Heart left ventricle (tissue), 16 donors: ENCODE measurements at regions not wholly inside any gene's neighbourhood (a gene's known extent, or its start where the extent isn't known, plus 50 kb on each side); places are given as distances from the start of the nearest gene placed in this dataset.
A peak's percentile ranks its signal among the peaks of the same experiment; 100 is the strongest.

Experiments
- ATAC-seq, 4 donors: fragments of 200-7000 bp; cut with Tn5 transposase; one replicate each; pipeline ENCODE4 v1.9.1; 2020 to 2022; ENCODE audit warnings: moderate library complexity in 4 of 4, mild to moderate bottlenecking in 3 of 4, moderate number of reproducible peaks in 1 of 4
- DNase-seq, 5 donors: peaks; one replicate each; pipeline ENCODE4 v3.0.0-alpha.2; 2020
- H3K27ac ChIP-seq, 12 donors: fragments of 200-600 bp; sonication (generic) in 4 of 12; one replicate each; pipeline versions ENCODE4 v1.5.0 to v1.8.0; 2016 to 2022; ENCODE audit warnings: mild to moderate bottlenecking in 2 of 12
- H3K27me3 ChIP-seq, 9 donors: fragments of 200-600 bp; sonication (generic) in 2 of 9; one replicate each; pipeline versions ENCODE4 v1.5.1 to v1.8.0; 2016 to 2022; ENCODE audit warnings: mild to moderate bottlenecking in 3 of 9
- H3K36me3 ChIP-seq, 9 donors: fragments of 200-600 bp; sonication (generic) in 2 of 9; one replicate each; pipeline versions ENCODE4 v1.5.0 to v1.8.0; 2018 to 2022; ENCODE audit warnings: mild to moderate bottlenecking in 2 of 9
- H3K4me1 ChIP-seq, 12 donors: fragments of 200-600 bp; sonication (generic) in 4 of 12; one replicate each; pipeline versions ENCODE4 v1.5.0 to v1.8.0; 2016 to 2022; ENCODE audit warnings: mild to moderate bottlenecking in 3 of 12
- H3K4me3 ChIP-seq, 12 donors: fragments of 200-600 bp; sonication (generic) in 4 of 12; one replicate each; pipeline versions ENCODE4 v1.5.0 to v1.8.0; 2017 to 2022; ENCODE audit warnings: mild to moderate bottlenecking in 9 of 12, moderate library complexity in 4 of 12
- H3K9me3 ChIP-seq, 12 donors: fragments of 200-600 bp; sonication (generic) in 4 of 12; one replicate each; pipeline versions ENCODE4 v1.5.0 to v1.8.0; 2016 to 2022; ENCODE audit warnings: mild to moderate bottlenecking in 1 of 12
- POLR2A ChIP-seq, 2 donors: fragments of 450-650 bp; IDR thresholded peaks; one replicate each; pipeline ENCODE4 v1.6.1; 2017; ENCODE audit warnings: antibody characterized with exemption in 2 of 2, mild to moderate bottlenecking in 2 of 2, moderate library complexity in 2 of 2
- WGBS, 4 donors: extraction: QIAGEN DNeasy Blood & Tissue Kit in 2 of 4; methylation state at CpG; one replicate each; pipeline versions ENCODE4 v1.1.5 to v1.1.7; 2013 to 2018; 5-methylcytosine and 5-hydroxymethylcytosine counted together
- intact Hi-C, 10 donors: fragments of 100-400 bp; cut with DNase I; formaldehyde crosslinking; loops; one replicate each; pipeline versions ENCODE4 v1.11.1 to v1.14.2; 2022
- TF ChIP-seq, protein P1 (sequence below), 12 donors: fragments of 200-600 bp; sonication (generic) in 4 of 12; IDR thresholded peaks; one replicate each; pipeline versions ENCODE4 v1.5.0 to v1.8.0; 2018 to 2022; ENCODE audit warnings: antibody characterized with exemption in 12 of 12, mild to moderate bottlenecking in 5 of 12
- donor health status: ischemic (EF 13 %, LVEDD 7.1; RV severe dilation, severe dysfunction).
- donor health status: healthy with polysubstance abuse.
- donor health status: DM: no; HTN: yes; CAD: no.
- donor health status: DM: no; HTN: no; CAD: no.
- donor health status: ischemic (EF 25% LVEDD 6.9; RV normal size, moderate dysfunction).
- donor health status: ischemic (EF 25% LVEDD 5.7; RV mildly dilated, moderate dysfunction).
- donor health status: healthy.
- donor health status: DM: yes; HTN: yes; CAD: no.
- donor health status: ischemic (EF 35%, LVEDD 5.7; RV mildly dilated, moderate dysfunction).
- donor health status: nonischemic (EF 11% LVEDD 7.7; RV severe dilation, severe dysfunction).
- donor health status: DM: yes; HTN: yes; CAD: no.
- donor health status: PGD.
- donor health status: ischemic (EF 29% LVEDD 5.4; RV normal size, mild dysfunction).
- donor health status: nonischemic (EF 23%, LVEDD 6.1; RV moderate dilation, normal function).

DNA sequence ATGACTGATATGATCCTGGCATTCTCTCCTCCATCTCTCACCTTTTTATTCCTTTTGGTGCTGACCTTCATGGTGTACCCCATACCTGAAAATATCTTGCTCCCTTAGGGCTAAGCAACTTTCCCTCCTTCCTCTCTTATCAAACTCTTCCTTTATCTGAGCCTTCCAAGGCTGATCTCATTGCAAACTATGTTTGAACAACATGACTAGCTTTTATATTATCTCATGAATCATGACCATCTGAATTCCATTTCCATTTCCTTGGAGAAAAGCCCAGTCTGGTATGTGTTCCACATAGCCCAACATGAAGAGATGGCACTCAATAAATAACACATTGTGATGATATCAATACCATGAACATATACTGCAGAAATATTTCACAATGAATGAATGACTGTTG is 111.6 kb downstream of the TSPAN8 start:
- Histone ChIP-seq H3K4me1 (no peaks in the 10 kb centered on the region), H3K9me3 (no peaks in the 10 kb centered on the region), H3K4me3 (no peak overlapping the region), H3K27ac (no peak overlapping the region), H3K27me3 (no peaks in the 10 kb centered on the region), H3K36me3 (no peaks in the 10 kb centered on the region)
- no peak for TF ChIP-seq POLR2A (IDR thresholded peaks at IDR 0.05)
- TF ChIP-seq, protein P1, sequence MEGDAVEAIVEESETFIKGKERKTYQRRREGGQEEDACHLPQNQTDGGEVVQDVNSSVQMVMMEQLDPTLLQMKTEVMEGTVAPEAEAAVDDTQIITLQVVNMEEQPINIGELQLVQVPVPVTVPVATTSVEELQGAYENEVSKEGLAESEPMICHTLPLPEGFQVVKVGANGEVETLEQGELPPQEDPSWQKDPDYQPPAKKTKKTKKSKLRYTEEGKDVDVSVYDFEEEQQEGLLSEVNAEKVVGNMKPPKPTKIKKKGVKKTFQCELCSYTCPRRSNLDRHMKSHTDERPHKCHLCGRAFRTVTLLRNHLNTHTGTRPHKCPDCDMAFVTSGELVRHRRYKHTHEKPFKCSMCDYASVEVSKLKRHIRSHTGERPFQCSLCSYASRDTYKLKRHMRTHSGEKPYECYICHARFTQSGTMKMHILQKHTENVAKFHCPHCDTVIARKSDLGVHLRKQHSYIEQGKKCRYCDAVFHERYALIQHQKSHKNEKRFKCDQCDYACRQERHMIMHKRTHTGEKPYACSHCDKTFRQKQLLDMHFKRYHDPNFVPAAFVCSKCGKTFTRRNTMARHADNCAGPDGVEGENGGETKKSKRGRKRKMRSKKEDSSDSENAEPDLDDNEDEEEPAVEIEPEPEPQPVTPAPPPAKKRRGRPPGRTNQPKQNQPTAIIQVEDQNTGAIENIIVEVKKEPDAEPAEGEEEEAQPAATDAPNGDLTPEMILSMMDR (IDR thresholded peaks at IDR 0.05): no peak
- no peak for ATAC-seq
- DNase-seq: no peak
- intact Hi-C loops: no loop called here

DNA sequence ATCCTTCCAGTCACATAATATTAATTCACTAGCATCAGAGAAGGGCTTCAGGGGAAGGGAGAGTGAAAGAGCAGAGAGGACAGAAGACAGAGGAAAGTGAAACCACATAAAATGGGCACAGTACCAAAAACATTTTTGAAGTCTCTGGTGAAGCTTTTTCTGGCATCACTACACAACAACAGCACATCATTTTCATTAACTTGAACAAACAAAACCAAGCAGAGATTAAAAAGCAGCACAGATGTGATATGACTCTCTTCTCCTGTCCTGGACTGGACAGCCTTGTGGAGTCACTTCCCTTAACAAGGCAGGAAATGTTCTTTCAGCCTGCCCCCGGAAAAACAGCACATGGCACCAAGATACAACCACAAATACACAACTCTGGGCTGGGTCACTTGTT is 112.0 kb downstream of the TSPAN8 start:
- no peak for DNase-seq
- no peaks in the 10 kb centered on the region for H3K27me3 ChIP-seq
- H3K9me3 ChIP-seq: no peaks in the 10 kb centered on the region
- H3K4me3 ChIP-seq: no peak overlapping the region
- 22 to 44% (median 28%) methylated on average over 1 of the region's 1 CpG for WGBS, 4 donors
- H3K27ac ChIP-seq: no peak overlapping the region
- no peak for TF ChIP-seq POLR2A (IDR thresholded peaks at IDR 0.05)
- TF ChIP-seq, protein P1 (IDR thresholded peaks at IDR 0.05): no peak
- H3K4me1 ChIP-seq: no peaks in the 10 kb centered on the region
- peak in 3 of 4 donors; percentile 42 to 73 (median 72) for ATAC-seq
- H3K36me3 ChIP-seq: no peaks in the 10 kb centered on the region
- intact Hi-C loops: no loop called here

DNA sequence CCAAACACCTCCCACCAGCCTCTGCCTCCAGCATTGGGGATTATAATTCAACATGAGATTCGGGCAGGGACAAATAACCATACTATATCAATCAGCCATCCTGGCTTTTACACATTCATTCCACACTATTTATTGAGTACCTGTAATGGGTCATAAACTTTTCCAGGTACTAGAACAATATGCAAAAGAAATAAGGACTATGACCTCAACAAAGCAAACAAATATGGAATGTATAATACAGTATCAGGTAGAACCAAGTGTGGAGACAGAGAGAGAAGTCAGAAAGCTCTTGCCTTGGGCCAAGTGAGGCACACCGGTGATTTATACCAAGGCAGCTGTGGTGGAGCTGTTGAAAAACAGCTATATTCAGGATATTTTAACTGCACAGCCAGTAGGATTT is 116.3 kb downstream of the TSPAN8 start:
- Histone ChIP-seq H3K9me3 (no peaks in the 10 kb centered on the region), H3K36me3 (no peaks in the 10 kb centered on the region), H3K27me3 (no peaks in the 10 kb centered on the region), H3K4me1 (no peaks in the 10 kb centered on the region), H3K4me3 (no peak overlapping the region), H3K27ac (no peak overlapping the region)
- no peak for ATAC-seq
- DNase-seq: no peak
- no peak for TF ChIP-seq POLR2A (IDR thresholded peaks at IDR 0.05)
- TF ChIP-seq, protein P1 (IDR thresholded peaks at IDR 0.05): no peak
- intact Hi-C loops: no loop called here
- 63 to 89% (median 85%) methylated on average over 2 of the region's 2 CpGs for WGBS, 4 donors

DNA sequence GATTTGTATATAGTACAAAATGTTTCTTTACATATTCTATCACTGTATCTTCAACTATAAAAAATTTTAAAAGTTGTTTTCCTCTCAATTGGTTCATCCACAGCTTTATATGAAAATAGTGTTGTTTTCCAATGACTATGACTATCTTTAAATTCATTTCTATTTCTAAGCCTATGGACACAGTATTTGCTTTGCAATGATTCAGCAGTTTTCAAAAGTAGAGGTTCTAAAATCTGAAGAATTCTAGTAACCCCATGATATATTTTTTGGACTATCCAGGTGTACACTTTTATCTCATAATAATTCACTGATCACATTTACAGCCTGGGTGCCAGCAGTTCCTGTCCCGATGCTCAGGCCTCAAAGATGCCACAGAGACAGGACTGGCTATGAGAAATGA is 118.4 kb upstream of the PTPRR start:
- Histone ChIP-seq H3K27me3 (no peaks in the 10 kb centered on the region), H3K4me3 (no peak overlapping the region), H3K9me3 (peaks cover 0 to 4% (median 0%) of the 10 kb centered on the region in 12 donors), H3K4me1 (no peaks in the 10 kb centered on the region), H3K27ac (no peak overlapping the region), H3K36me3 (no peaks in the 10 kb centered on the region)
- DNase-seq (no peak), ATAC-seq (no peak)
- TF ChIP-seq, protein P1 (IDR thresholded peaks at IDR 0.05): no peak
- TF ChIP-seq POLR2A (IDR thresholded peaks at IDR 0.05): no peak
- intact Hi-C loops: no loop called here
- 70 to 89% (median 84%) methylated on average over 1 of the region's 1 CpG for WGBS, 4 donors
